Lower leg skin (tissue), 4 donors: ENCODE measurements at regions not wholly inside any gene's neighbourhood (a gene's known extent, or its start where the extent isn't known, plus 50 kb on each side); places are given as distances from the start of the nearest gene placed in this dataset.

Experiments
- DNase-seq, 2 donors: peaks; one replicate each; pipeline ENCODE4 v3.0.0-alpha.2; 2019; ENCODE audit warnings: low spot score in 2 of 2
- H3K4me3 ChIP-seq: fragments of 200-600 bp; sonication (generic); 2 replicates; pipeline ENCODE4 v1.5.1; 2017; ENCODE audit warnings: mild to moderate bottlenecking, low read depth; ENCODE audit not compliant: poor library complexity, severe bottlenecking
- POLR2A ChIP-seq, 2 donors: fragments of 450-650 bp; IDR thresholded peaks; one replicate each; pipeline ENCODE4 v1.6.1; 2016 to 2017; ENCODE audit warnings: antibody characterized with exemption in 2 of 2, mild to moderate bottlenecking in 1 of 2, moderate library complexity in 1 of 2
- WGBS, 2 donors: methylation state at CpG; one replicate each; pipeline ENCODE4 v1.1.5; 2018; 5-methylcytosine and 5-hydroxymethylcytosine counted together
- intact Hi-C: fragments of 100-400 bp; cut with DNase I; formaldehyde crosslinking; loops from one replicate; pipeline ENCODE4 v1.15.0; 2023; ENCODE audit warnings: low total_unique reads
- TF ChIP-seq, protein P1 (sequence below), 3 donors: fragments of 450-650 bp; IDR thresholded peaks; one replicate each; pipeline ENCODE4 v1.5.1; 2016; ENCODE audit warnings: antibody characterized with exemption in 3 of 3, mild to moderate bottlenecking in 3 of 3, moderate library complexity in 2 of 3

DNA sequence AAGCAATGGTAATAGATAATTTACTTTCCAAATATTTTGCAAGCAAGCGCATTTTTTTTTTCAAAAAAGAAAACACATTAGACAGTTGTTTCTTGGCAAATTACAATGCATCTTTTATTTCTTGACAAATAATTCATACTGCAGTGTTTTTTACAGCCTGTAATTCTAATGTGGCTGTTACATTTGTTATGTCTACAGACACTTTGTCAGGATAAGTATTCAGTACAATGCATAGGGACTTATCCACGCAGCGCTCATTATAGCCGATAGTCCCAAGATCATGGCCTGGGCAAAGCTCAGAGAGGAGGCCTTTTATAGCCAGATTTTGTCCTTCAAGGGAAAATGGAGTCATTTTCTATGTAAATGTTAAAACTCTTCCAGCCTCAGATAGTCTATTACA lies 123.0 kb upstream of the FANCL start:
- DNase-seq: no peak
- intact Hi-C loops: no loop called here
- WGBS, 2 donors: 80 to 93% methylated on average over 4 of the region's 4 CpGs
- TF ChIP-seq, protein P1, sequence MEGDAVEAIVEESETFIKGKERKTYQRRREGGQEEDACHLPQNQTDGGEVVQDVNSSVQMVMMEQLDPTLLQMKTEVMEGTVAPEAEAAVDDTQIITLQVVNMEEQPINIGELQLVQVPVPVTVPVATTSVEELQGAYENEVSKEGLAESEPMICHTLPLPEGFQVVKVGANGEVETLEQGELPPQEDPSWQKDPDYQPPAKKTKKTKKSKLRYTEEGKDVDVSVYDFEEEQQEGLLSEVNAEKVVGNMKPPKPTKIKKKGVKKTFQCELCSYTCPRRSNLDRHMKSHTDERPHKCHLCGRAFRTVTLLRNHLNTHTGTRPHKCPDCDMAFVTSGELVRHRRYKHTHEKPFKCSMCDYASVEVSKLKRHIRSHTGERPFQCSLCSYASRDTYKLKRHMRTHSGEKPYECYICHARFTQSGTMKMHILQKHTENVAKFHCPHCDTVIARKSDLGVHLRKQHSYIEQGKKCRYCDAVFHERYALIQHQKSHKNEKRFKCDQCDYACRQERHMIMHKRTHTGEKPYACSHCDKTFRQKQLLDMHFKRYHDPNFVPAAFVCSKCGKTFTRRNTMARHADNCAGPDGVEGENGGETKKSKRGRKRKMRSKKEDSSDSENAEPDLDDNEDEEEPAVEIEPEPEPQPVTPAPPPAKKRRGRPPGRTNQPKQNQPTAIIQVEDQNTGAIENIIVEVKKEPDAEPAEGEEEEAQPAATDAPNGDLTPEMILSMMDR (IDR thresholded peaks at IDR 0.05): no peak
- TF ChIP-seq POLR2A (IDR thresholded peaks at IDR 0.05): no peak
- no peak overlapping the region for H3K4me3 ChIP-seq

DNA sequence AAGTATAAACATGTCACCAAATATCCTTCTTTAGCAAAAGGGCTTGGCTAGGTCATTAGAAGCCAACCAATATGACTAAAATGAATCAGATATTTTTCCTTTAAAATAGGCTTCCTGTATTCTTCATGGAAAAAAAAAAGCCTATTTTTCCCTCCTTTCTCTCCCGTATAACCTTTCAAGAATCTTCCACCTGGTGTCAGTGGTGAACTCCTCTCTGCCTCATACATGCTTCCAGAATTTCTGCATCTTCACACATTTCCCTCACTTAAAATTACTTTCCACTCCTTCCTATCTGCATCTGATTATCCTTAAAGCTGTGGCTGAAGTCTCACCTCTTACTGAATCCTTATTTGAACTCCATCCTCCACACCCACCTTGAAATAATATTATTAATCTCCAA lies 116.9 kb upstream of the FANCL start:
- intact Hi-C loops: no loop called here
- TF ChIP-seq, protein P1 (IDR thresholded peaks at IDR 0.05): no peak
- TF ChIP-seq POLR2A (IDR thresholded peaks at IDR 0.05): no peak
- H3K4me3 ChIP-seq: no peak overlapping the region
- 46 to 47% methylated on average over 1 of the region's 1 CpG for WGBS, 2 donors
- no peak for DNase-seq

DNA sequence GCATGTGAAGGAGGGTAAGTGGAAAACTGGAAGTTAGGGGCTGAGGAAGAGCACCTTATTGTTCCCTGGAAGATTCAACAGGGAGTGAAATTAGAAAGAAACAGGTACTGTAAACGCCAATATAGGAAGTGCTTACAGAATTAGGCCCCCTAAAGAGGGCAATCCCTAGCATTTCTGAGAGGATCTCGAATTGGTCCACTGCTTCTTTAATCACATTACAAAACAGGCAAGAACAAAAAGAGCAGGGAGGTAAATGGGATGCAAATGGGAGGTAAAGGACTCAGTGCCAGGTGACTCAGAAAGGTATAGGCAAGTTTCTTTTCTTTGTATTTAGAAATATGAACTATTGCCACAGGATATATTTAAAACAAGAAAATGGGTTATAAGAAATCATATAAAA lies 116.4 kb upstream of the FANCL start:
- TF ChIP-seq POLR2A (IDR thresholded peaks at IDR 0.05): no peak
- TF ChIP-seq, protein P1 (IDR thresholded peaks at IDR 0.05): no peak
- DNase-seq: no peak
- intact Hi-C loops: no loop called here
- 28 to 36% methylated on average over 2 of the region's 2 CpGs for WGBS, 2 donors
- H3K4me3 ChIP-seq: no peak overlapping the region

DNA sequence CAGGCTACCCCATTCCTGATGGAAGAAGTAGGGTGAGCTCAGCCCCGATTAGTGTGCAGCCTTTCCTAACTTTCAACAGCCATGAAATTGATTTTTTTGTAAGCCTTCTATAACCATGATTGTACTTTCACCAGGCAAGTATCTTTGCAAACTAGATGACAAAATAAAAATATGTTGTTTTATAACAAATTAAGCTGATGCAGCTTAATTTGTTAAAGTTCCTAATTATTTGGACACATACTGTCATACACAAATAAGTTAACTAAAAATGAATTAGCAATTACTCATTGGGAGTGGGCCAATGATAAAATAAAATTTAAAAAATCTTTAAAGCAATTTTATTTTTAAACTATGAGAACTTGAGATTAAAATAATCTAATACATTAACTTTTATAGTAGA lies 113.1 kb upstream of the FANCL start:
- 83 to 93% methylated on average over 1 of the region's 1 CpG for WGBS, 2 donors
- intact Hi-C loops: no loop called here
- TF ChIP-seq, protein P1 (IDR thresholded peaks at IDR 0.05): no peak
- no peak for TF ChIP-seq POLR2A (IDR thresholded peaks at IDR 0.05)
- no peak overlapping the region for H3K4me3 ChIP-seq
- DNase-seq: no peak

DNA sequence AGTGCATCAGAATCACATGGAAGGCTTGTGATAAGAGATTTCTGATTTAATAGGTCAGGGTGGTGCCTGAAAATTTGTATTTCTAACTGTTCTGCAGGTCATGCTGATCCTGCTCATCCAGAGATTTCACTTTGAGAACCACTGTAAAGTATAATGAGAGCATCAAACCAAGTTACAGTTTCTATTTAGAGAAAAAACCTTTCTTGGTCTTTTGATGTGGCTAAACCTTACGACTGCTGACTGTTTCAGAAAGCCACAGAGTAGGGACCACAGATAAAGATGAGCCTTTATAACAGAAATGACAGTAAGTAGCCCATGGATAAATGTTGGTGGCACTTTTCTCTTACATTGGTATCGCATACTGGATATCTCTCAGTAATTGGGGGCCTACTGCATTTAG lies 109.4 kb upstream of the FANCL start:
- no peak overlapping the region for H3K4me3 ChIP-seq
- intact Hi-C loops: no loop called here
- DNase-seq: no peak
- 70 to 76% methylated on average over 2 of the region's 2 CpGs for WGBS, 2 donors
- no peak for TF ChIP-seq POLR2A (IDR thresholded peaks at IDR 0.05)
- TF ChIP-seq, protein P1 (IDR thresholded peaks at IDR 0.05): no peak

DNA sequence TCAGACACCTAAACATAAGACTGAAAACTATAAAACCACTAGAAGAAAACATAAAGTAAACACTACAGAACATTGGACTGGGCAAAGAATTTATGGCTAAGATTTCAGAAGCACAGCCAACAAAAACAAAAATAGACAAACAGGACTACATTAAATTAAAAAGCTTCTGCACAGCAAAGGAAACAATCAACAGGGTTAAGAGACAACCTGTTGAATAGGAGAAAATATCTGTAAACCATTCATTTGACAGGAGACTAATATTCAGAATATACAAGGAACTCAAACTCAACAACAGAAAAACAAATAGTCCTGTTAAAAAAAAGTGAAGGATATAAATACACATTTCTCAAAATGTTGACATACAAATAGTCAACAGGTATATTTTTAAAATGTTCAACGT lies 106.7 kb upstream of the FANCL start:
- H3K4me3 ChIP-seq: no peak overlapping the region
- DNase-seq: no peak
- WGBS, 2 donors: 43 to 55% methylated on average over 1 of the region's 1 CpG
- TF ChIP-seq, protein P1 (IDR thresholded peaks at IDR 0.05): no peak
- no peak for TF ChIP-seq POLR2A (IDR thresholded peaks at IDR 0.05)
- intact Hi-C loops: no loop called here
